ENCODE measurements at regions not wholly inside any gene's neighbourhood (a gene's known extent, or its start where the extent isn't known, plus 50 kb on each side); places are given as distances from the start of the nearest gene placed in this dataset.
A peak's percentile ranks its signal among the peaks of the same experiment; 100 is the strongest.
"Not testable (repeated sequence)": the region's sequence is repeated elsewhere in the genome, so short reads cannot be mapped to it uniquely, and the experiment has no call there.

DNA sequence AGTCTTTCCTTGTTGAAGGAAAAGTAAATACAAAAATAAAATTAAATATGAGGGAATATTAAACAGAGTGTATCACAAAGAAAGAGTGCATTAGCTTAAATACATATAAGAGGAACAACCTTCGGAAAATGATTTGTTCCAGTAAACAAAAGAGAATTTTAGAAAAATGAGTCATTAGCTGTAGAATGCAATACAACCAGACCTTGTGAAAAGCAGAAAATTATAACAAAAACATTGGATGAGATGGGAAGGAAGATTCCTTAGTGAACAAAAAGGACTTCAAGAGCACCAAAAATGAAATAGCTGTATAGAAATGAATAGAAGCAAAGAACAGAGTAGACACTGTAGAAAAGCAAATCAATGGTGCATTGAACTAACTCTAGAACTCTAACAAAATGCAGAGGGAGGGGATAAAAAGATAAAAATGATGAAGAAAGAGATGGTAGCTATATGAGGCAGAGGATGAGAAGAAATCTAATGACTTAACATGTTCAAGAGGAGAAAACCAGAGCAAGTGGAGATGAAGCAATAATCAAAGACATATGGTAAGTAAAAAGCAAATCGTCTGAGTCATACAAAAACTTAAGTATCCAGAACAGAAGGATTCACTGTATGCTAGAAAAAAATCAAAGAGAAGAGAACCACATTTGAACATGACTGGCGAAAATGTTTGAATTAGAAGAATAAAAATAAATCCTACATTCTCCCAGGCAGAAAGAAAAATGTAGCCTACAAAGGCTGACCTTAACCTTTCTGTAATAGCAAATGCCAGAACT, 190.5 kb downstream of the TMEM26 start:
- TF ChIP-seq, protein P1, sequence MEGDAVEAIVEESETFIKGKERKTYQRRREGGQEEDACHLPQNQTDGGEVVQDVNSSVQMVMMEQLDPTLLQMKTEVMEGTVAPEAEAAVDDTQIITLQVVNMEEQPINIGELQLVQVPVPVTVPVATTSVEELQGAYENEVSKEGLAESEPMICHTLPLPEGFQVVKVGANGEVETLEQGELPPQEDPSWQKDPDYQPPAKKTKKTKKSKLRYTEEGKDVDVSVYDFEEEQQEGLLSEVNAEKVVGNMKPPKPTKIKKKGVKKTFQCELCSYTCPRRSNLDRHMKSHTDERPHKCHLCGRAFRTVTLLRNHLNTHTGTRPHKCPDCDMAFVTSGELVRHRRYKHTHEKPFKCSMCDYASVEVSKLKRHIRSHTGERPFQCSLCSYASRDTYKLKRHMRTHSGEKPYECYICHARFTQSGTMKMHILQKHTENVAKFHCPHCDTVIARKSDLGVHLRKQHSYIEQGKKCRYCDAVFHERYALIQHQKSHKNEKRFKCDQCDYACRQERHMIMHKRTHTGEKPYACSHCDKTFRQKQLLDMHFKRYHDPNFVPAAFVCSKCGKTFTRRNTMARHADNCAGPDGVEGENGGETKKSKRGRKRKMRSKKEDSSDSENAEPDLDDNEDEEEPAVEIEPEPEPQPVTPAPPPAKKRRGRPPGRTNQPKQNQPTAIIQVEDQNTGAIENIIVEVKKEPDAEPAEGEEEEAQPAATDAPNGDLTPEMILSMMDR (conservative IDR thresholded peaks at IDR 0.05; ENCODE audit: low read depth, low read length), result no peak
- no peak overlapping the region for H3K4me3 ChIP-seq (ENCODE audit: low read depth, low read length)
- peak; percentile 62 for DNase-seq (ENCODE audit: low read depth)

DNA sequence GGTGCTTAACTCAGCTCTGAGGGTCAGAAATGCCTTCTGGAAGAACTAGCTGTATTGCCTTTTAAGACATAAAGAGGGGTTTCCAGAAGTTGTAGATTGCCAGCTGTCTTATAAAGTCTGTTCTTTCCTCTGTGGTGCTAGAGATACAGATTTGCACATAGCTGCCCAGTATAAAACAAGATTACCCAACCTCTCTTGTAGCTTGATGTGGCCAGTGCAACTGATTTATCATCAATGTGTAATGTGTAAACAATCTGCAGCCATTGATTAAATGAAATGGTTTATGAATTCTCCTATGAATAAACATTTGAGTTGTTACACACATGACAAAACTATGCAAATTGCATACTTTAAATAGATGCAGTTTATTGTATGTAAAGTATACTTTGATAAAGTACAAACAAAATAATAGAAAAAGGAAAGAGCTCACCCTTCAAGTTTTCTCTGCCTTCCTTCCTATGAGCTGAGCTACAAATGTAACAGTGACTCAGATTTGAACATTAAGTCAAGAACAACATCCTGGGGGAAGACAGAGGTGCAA, 195.2 kb downstream of the TMEM26 start:
- no peak overlapping the region for H3K4me3 ChIP-seq (ENCODE audit: low read depth, low read length)
- peak; percentile 5 for DNase-seq (ENCODE audit: low read depth)
- TF ChIP-seq, protein P1 (conservative IDR thresholded peaks at IDR 0.05; ENCODE audit: low read depth, low read length), result no peak

DNA sequence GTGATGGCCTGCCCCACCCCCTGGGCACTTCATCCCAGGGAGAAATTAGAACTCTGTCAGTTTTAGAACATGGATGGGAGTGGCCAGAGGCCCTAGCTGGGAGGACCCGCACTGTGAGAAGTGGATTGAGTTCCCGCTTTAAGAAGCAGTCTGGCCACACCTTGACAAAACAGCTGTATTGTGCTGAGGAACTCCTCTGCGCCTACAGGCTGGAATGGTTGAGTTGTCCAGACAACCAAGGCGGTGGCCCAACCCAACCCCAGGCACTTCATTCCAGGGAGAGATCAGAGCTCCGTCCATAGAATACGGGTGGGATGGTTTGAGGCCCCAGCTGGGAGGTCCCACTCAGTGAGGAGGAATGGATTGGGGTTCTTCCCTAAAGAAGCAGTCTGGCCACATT, 196.0 kb downstream of the TMEM26 start:
- H3K4me3 ChIP-seq (ENCODE audit: low read depth, low read length), result no peak overlapping the region
- DNase-seq (ENCODE audit: low read depth), result no peak
- TF ChIP-seq, protein P1 (conservative IDR thresholded peaks at IDR 0.05; ENCODE audit: low read depth, low read length), result no peak

DNA sequence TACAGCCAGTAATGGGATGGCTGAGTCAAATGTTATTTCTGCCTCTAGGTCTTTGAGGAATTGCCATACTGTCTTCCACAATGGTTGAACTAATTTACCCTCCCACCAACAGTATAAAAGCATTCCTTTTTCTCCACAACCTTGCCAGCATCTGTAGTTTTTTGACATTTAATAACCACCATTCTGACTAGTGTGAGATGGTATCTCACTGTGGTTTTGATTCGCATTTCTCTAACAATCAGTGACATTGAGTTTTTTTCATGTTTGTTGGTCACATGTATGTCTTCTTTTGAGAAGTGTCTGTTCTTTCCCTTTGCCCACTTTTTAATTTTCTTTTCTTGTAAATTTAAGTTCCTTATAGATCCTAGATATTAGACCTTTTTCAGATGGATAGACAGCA, 200.9 kb downstream of the TMEM26 start:
- not testable (repeated sequence) for H3K4me3 ChIP-seq (ENCODE audit: low read depth, low read length); DNase-seq (ENCODE audit: low read depth)

DNA sequence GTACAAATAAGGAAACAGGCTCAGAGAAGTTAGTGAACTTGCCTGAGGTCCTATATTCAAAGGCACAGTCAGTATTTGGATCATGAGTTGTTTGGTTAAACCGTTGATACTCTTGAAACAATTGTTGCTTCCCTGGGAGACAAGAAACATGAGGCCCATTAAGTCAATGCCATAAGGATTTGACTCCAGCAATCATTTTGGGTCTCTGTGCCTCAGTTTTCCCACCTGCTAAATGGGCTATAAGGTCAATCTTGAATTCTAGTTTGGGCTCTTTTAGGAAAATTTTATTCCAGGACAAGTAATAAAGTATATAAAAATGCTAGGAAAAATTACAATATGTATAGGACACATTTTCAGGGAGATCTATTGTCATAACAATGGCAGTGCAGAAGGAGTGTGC, 202.1 kb downstream of the TMEM26 start:
- TF ChIP-seq, protein P1 (conservative IDR thresholded peaks at IDR 0.05; ENCODE audit: low read depth, low read length), result no peak
- DNase-seq (ENCODE audit: low read depth), result no peak
- H3K4me3 ChIP-seq (ENCODE audit: low read depth, low read length), result no peak overlapping the region

DNA sequence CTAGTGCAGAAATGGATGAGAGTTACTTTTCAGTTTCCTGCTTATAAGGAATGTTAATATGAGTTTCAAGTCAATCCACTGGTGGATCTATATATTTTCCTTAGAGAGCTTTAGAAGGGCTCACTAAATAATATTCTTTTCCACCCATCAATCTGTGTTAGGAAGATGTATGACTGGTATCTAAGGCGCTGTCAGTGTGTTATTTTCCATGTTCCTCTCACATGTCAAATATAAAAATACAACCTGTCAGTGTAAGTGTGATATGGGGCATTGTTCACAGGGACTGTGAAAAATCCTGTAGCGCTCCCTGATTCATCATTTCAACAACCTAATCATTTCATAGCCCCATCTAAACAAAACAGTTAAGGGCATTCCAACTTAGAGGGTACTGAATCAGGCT, 203.1 kb downstream of the TMEM26 start:
- DNase-seq (ENCODE audit: low read depth), result no peak
- no peak overlapping the region for H3K4me3 ChIP-seq (ENCODE audit: low read depth, low read length)
- TF ChIP-seq, protein P1 (conservative IDR thresholded peaks at IDR 0.05; ENCODE audit: low read depth, low read length), result no peak

DNA sequence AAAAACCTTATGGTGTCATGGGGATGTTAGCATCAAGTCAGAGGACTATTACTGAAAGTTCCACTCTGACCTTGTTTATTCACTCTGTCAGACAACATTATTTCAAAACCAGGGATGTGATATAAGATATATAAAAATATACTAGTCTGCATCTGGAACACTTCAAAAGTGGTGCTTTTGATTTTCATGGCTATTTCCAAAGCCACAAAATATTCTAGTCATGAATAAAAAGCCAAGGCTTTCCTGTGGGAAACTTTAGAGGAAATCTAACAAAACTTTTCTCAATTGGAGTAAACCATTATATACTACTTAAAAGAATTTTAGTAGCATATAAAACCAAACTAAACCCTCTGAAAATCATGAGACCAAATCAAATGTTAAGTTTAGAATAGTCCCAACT, 205.2 kb downstream of the TMEM26 start:
- TF ChIP-seq, protein P1 (conservative IDR thresholded peaks at IDR 0.05; ENCODE audit: low read depth, low read length), result no peak
- no peak overlapping the region for H3K4me3 ChIP-seq (ENCODE audit: low read depth, low read length)
- DNase-seq (ENCODE audit: low read depth), result no peak

Measured in choroid plexus epithelial cell (primary cell).